DND-41 (cell line): ENCODE measurements at regions not wholly inside any gene's neighbourhood (a gene's known extent, or its start where the extent isn't known, plus 50 kb on each side); places are given as distances from the start of the nearest gene placed in this dataset.

Source experiments
- ATAC-seq: fragments of 200-7000 bp; cut with Tn5 transposase; 3 replicates; pipeline ENCODE4 v1.9.1; 2021; ENCODE audit warnings: low read depth; ENCODE audit not compliant: insufficient read depth
- DNase-seq: peaks from one replicate; pipeline ENCODE4 v3.0.0-alpha.2; 2020
- H2AFZ ChIP-seq: 2 replicates; pipeline ENCODE4 v1.6.0; 2012; ENCODE audit warnings: low read depth, low read length
- H3K27ac ChIP-seq: 2 replicates; pipeline ENCODE4 v1.5.1; 2012; ENCODE audit warnings: low read length, inconsistent platforms
- H3K27me3 ChIP-seq: fragments of 200-600 bp; sonication (generic); 2 replicates; pipeline ENCODE4 v1.6.0; 2012; ENCODE audit warnings: low read length, mild to moderate bottlenecking, inconsistent platforms; ENCODE audit not compliant: insufficient read depth, poor library complexity
- H3K36me3 ChIP-seq: 2 replicates; pipeline ENCODE4 v1.5.1; 2012; ENCODE audit warnings: low read length, inconsistent platforms; ENCODE audit not compliant: insufficient read depth
- H3K4me1 ChIP-seq: 2 replicates; pipeline ENCODE4 v1.5.1; 2012; ENCODE audit warnings: mild to moderate bottlenecking, low read length; ENCODE audit not compliant: insufficient read depth
- H3K4me2 ChIP-seq: 2 replicates; pipeline ENCODE4 v1.6.0; 2012; ENCODE audit warnings: mild to moderate bottlenecking, moderate library complexity, low read length, inconsistent platforms; ENCODE audit not compliant: insufficient read depth
- H3K4me3 ChIP-seq, 2 experiments: fragments of 200-600 bp in 1 of 2; shearing (Covaris generic) in 1 of 2; 2 replicates each; pipeline ENCODE4 v1.5.1; 2012 to 2016; ENCODE audit warnings: inconsistent platforms in 2 of 2, low read length in 2 of 2, mild to moderate bottlenecking in 2 of 2, low read depth in 1 of 2, moderate library complexity in 1 of 2
- H3K79me2 ChIP-seq: 2 replicates; pipeline ENCODE4 v1.6.0; 2012; ENCODE audit warnings: low read length, inconsistent platforms; ENCODE audit not compliant: insufficient read depth
- H3K9ac ChIP-seq: 2 replicates; pipeline ENCODE4 v1.6.0; 2012; ENCODE audit warnings: low read depth, mild to moderate bottlenecking, inconsistent platforms, low read length, moderate library complexity
- H3K9me3 ChIP-seq: 2 replicates; pipeline ENCODE4 v1.5.1; 2012; ENCODE audit warnings: low read length, moderate library complexity, mild to moderate bottlenecking, inconsistent platforms; ENCODE audit not compliant: insufficient read depth, severe bottlenecking
- H4K20me1 ChIP-seq: 2 replicates; pipeline ENCODE4 v1.6.0; 2012; ENCODE audit warnings: low read length; ENCODE audit not compliant: insufficient read depth
- EZH2 ChIP-seq: IDR thresholded peaks from 3 replicates; pipeline ENCODE4 v1.6.1; 2012; ENCODE audit warnings: borderline replicate concordance, low read depth, mild to moderate bottlenecking, moderate library complexity, low read length, inconsistent platforms; ENCODE audit not compliant: severe bottlenecking
- TF ChIP-seq, protein P1 (sequence below): IDR thresholded peaks from 2 replicates; pipeline ENCODE4 v1.5.1; 2012; ENCODE audit warnings: borderline replicate concordance, low read length, moderate library complexity, mild to moderate bottlenecking; ENCODE audit not compliant: poor library complexity, severe bottlenecking; ENCODE audit errors: extremely low read depth

DNA sequence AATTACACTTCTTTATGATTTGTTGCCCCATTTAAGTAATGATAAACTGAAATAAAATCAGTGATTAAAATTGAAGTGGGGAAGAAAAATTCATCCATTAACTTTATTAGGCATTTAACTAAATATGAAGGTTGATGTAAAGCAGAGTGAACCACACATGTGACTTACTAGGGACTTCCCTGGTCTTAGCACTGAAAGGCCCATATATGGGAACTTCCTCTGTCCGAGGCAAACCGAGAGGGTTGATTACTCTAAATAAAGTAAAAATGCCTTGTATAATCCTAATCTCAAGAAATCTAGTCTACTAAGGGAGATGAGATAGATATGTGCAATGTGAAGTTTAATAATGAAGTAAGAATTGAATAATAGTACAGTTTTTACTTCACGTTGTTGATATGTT is 403.9 kb upstream of the RPS6KA3 start:
- ATAC-seq (no peak), DNase-seq (no peak)
- TF ChIP-seq EZH2 = no peak
- TF ChIP-seq, protein P1, sequence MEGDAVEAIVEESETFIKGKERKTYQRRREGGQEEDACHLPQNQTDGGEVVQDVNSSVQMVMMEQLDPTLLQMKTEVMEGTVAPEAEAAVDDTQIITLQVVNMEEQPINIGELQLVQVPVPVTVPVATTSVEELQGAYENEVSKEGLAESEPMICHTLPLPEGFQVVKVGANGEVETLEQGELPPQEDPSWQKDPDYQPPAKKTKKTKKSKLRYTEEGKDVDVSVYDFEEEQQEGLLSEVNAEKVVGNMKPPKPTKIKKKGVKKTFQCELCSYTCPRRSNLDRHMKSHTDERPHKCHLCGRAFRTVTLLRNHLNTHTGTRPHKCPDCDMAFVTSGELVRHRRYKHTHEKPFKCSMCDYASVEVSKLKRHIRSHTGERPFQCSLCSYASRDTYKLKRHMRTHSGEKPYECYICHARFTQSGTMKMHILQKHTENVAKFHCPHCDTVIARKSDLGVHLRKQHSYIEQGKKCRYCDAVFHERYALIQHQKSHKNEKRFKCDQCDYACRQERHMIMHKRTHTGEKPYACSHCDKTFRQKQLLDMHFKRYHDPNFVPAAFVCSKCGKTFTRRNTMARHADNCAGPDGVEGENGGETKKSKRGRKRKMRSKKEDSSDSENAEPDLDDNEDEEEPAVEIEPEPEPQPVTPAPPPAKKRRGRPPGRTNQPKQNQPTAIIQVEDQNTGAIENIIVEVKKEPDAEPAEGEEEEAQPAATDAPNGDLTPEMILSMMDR = no peak
- H3K27me3 ChIP-seq = no peaks in the 10 kb centered on the region
- no peak overlapping the region for H3K4me3 ChIP-seq
- no peak overlapping the region for H3K9ac ChIP-seq
- no peaks in the 10 kb centered on the region for H3K9me3 ChIP-seq
- H3K79me2 ChIP-seq = no peaks in the 10 kb centered on the region
- H3K4me1 ChIP-seq = no peaks in the 10 kb centered on the region
- H3K27ac ChIP-seq = no peak overlapping the region
- no peak overlapping the region for H2AFZ ChIP-seq
- no peaks in the 10 kb centered on the region for H4K20me1 ChIP-seq
- no peaks in the 10 kb centered on the region for H3K36me3 ChIP-seq
- H3K4me2 ChIP-seq = no peak overlapping the region

DNA sequence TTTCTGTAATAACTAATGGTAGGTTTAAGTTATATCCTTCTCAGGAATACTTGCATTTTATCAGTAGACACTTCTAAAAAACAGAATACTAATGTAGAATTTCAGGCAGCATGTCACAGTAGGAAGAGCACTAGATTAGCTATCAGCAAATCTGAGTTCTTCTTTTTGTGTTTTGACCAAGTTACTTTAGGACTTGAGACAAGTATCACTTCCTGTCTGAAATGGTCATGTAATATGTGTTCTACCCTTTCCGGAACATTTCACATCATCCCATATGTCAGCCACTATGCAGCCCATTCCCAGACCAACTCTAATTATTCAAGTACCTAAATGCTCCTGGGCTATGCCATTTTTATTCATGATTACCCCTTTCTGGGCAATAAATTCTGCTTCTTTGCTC is 401.8 kb upstream of the RPS6KA3 start:
- Histone ChIP-seq H2AFZ (no peak overlapping the region), H3K4me3 (no peak overlapping the region), H3K9me3 (no peaks in the 10 kb centered on the region), H3K27me3 (no peaks in the 10 kb centered on the region), H3K27ac (no peak overlapping the region), H3K36me3 (no peaks in the 10 kb centered on the region), H3K4me1 (no peaks in the 10 kb centered on the region), H3K4me2 (no peak overlapping the region), H3K79me2 (no peaks in the 10 kb centered on the region), H4K20me1 (no peaks in the 10 kb centered on the region), H3K9ac (no peak overlapping the region)
- ATAC-seq (no peak), DNase-seq (no peak)
- TF ChIP-seq EZH2 = no peak
- TF ChIP-seq, protein P1 = no peak

DNA sequence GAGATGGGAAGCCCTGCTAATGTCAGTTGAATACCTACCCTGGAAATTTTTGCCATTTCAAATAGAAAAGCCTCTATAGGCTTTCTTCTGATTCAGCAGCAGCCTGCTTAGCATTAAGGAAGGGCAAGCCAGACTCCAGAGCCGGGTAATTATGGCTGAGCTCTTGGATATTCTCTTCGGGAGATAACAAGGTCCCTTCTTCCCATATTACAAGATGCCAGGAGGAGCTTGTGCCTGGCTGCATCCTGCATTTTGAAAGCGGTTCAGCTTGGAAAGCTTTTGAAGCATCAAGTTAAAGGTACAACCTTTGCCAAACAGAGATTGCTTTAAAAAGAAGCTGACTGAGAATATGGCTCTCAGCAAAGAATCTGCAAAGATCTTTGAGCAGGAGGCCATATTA is 399.6 kb upstream of the RPS6KA3 start:
- Histone ChIP-seq H3K9ac (no peak overlapping the region), H3K4me2 (no peak overlapping the region), H3K27ac (no peak overlapping the region), H3K4me1 (no peaks in the 10 kb centered on the region), H3K9me3 (no peaks in the 10 kb centered on the region), H3K27me3 (no peaks in the 10 kb centered on the region), H2AFZ (no peak overlapping the region), H4K20me1 (no peaks in the 10 kb centered on the region), H3K4me3 (no peak overlapping the region), H3K36me3 (no peaks in the 10 kb centered on the region), H3K79me2 (no peaks in the 10 kb centered on the region)
- ATAC-seq = no peak
- no peak for DNase-seq
- TF ChIP-seq, protein P1 = no peak
- no peak for TF ChIP-seq EZH2

DNA sequence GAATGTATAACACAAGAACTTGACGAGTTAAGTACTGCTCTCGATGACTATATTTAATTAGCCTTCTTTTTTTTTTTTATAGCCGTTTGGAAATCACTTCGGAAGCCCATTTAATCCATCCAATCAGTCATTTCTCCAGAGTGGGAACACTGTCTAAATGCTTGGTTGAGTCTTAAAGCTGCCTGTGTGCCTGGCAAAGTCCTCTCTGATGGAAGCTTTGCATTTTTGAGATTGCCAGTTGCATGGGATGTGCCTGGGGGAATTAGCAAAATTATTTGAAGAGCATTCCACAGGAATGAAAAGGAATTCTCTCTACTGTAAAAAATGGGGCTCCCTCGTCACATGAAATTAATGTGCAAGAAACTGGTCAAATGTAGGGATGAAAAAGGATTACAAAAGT is 398.8 kb upstream of the RPS6KA3 start:
- no peak for ATAC-seq
- H3K27me3 ChIP-seq = no peaks in the 10 kb centered on the region
- no peaks in the 10 kb centered on the region for H4K20me1 ChIP-seq
- no peak overlapping the region for H3K27ac ChIP-seq
- no peaks in the 10 kb centered on the region for H3K9me3 ChIP-seq
- no peak overlapping the region for H3K4me2 ChIP-seq
- no peak overlapping the region for H2AFZ ChIP-seq
- TF ChIP-seq, protein P1 = no peak
- TF ChIP-seq EZH2 = no peak
- H3K79me2 ChIP-seq = no peaks in the 10 kb centered on the region
- no peaks in the 10 kb centered on the region for H3K4me1 ChIP-seq
- no peak for DNase-seq
- H3K36me3 ChIP-seq = no peaks in the 10 kb centered on the region
- H3K4me3 ChIP-seq = no peak overlapping the region
- no peak overlapping the region for H3K9ac ChIP-seq
